ENCODE measurements at regions not wholly inside any gene's neighbourhood (a gene's known extent, or its start where the extent isn't known, plus 50 kb on each side); places are given as distances from the start of the nearest gene placed in this dataset.
"Not testable (repeated sequence)": the region's sequence is repeated elsewhere in the genome, so short reads cannot be mapped to it uniquely, and the experiment has no call there.

GRCh38 chr11:96748639-96749370 lies 359.0 kb downstream of the JRKL start:
- FAIRE-seq: no peak
- DNase-seq (ENCODE audit: insufficient read length, low spot score): no peak
- TF ChIP-seq SPI1 (IDR thresholded peaks at IDR 0.05; ENCODE audit: low read depth, low read length) (no peak), POLR2A (IDR thresholded peaks at IDR 0.05; ENCODE audit: low read depth, low read length) (no peak), POU2F2 (IDR thresholded peaks at IDR 0.05; ENCODE audit: low read depth, low read length) (no peak), PAX5 (IDR thresholded peaks at IDR 0.05; ENCODE audit: insufficient read depth, low read length, severe bottlenecking) (no peak), POLR2AphosphoS5 (IDR thresholded peaks at IDR 0.05; ENCODE audit: low read depth, low read length) (no peak), TAF1 (IDR thresholded peaks at IDR 0.05; ENCODE audit: low read depth, low read length) (no peak)

- DNase-seq (ENCODE audit: insufficient read length, low spot score); FAIRE-seq: not testable (repeated sequence)
Measured at GRCh38 chr11:96751807-96752206, 362.0 kb downstream of the JRKL start.

DNA sequence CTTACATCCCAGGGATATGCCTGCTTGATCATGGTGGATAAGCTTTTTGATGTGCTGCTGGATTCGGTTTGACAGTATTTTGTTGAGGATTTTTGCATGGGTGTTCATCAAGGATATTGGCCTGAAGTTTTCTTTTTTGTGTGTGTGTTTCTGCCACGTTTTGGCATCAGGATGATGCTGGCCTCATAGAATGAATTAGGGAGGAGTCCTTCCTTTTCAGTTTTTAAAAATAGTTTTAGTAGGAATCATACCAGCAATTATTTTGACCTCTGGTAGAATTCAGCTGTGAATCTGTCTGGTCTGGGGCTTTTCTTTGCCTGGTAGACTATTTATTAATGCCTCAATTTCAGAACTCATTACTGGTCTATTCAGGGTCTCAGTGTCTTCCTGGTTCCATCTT lies 362.4 kb downstream of the JRKL start:
- no peak for DNase-seq (ENCODE audit: insufficient read length, low spot score)
- FAIRE-seq: no peak
- TF ChIP-seq POU2F2 (IDR thresholded peaks at IDR 0.05; ENCODE audit: low read depth, low read length): no peak
- no peak for TF ChIP-seq POLR2AphosphoS5 (IDR thresholded peaks at IDR 0.05; ENCODE audit: low read depth, low read length)
- TF ChIP-seq SPI1 (IDR thresholded peaks at IDR 0.05; ENCODE audit: low read depth, low read length): no peak
- TF ChIP-seq TAF1 (IDR thresholded peaks at IDR 0.05; ENCODE audit: low read depth, low read length): no peak
- TF ChIP-seq PAX5 (IDR thresholded peaks at IDR 0.05; ENCODE audit: insufficient read depth, low read length, severe bottlenecking): no peak
- TF ChIP-seq POLR2A (IDR thresholded peaks at IDR 0.05; ENCODE audit: low read depth, low read length): no peak

DNA sequence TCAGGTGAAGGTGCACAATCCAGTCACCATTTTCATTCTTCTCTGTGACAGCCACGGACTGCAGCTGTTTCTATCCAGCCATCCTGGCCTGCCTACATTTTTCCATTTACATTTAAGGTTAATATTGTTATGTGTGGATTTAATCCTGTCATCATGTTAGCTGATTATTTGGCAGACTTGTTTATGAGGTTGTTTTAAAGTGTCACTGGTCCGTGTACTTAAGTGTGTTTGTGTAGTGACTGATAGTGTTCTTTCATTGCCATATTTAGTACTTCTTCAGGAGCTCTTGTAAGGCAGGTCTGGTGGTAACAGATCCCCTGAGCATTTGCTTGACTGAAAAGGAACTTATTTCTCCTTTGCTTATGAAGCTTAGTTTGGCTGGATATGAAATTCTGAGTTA lies 364.2 kb downstream of the JRKL start:
- TF ChIP-seq POLR2A (IDR thresholded peaks at IDR 0.05; ENCODE audit: low read depth, low read length): no peak
- TF ChIP-seq SPI1 (IDR thresholded peaks at IDR 0.05; ENCODE audit: low read depth, low read length): no peak
- TF ChIP-seq POU2F2 (IDR thresholded peaks at IDR 0.05; ENCODE audit: low read depth, low read length): no peak
- TF ChIP-seq PAX5 (IDR thresholded peaks at IDR 0.05; ENCODE audit: insufficient read depth, low read length, severe bottlenecking): no peak
- TF ChIP-seq POLR2AphosphoS5 (IDR thresholded peaks at IDR 0.05; ENCODE audit: low read depth, low read length): no peak
- TF ChIP-seq TAF1 (IDR thresholded peaks at IDR 0.05; ENCODE audit: low read depth, low read length): no peak
- FAIRE-seq: no peak
- no peak for DNase-seq (ENCODE audit: insufficient read length, low spot score)

DNA sequence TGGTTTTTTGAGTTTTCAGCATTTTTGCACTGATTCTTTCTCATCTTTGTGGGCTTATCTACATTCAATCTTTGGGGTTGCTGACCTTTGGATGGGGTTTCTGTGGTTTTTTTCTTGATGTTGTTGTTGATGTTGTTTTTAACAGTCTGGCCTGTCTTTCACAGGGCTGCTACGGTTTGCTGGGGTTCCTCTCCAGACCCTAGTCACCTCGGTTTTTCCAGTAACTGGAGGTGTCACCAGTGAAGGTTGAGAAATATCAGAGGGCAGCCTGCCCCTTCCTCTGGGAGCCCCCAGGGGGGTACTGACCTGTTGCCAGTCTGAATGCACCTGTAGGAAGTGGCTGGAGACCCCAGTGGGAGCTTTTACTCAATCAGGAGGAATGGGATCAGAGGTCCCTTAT lies 365.4 kb downstream of the JRKL start:
- DNase-seq (ENCODE audit: insufficient read length, low spot score): no peak
- TF ChIP-seq POU2F2 (IDR thresholded peaks at IDR 0.05; ENCODE audit: low read depth, low read length) (no peak), SPI1 (IDR thresholded peaks at IDR 0.05; ENCODE audit: low read depth, low read length) (no peak), PAX5 (IDR thresholded peaks at IDR 0.05; ENCODE audit: insufficient read depth, low read length, severe bottlenecking) (no peak), POLR2AphosphoS5 (IDR thresholded peaks at IDR 0.05; ENCODE audit: low read depth, low read length) (no peak), TAF1 (IDR thresholded peaks at IDR 0.05; ENCODE audit: low read depth, low read length) (no peak), POLR2A (IDR thresholded peaks at IDR 0.05; ENCODE audit: low read depth, low read length) (no peak)
- FAIRE-seq: no peak

GRCh38 chr11:96755752-96756151 lies 365.9 kb downstream of the JRKL start:
- no peak for TF ChIP-seq POU2F2 (IDR thresholded peaks at IDR 0.05; ENCODE audit: low read depth, low read length)
- no peak for TF ChIP-seq PAX5 (IDR thresholded peaks at IDR 0.05; ENCODE audit: insufficient read depth, low read length, severe bottlenecking)
- FAIRE-seq: no peak
- DNase-seq (ENCODE audit: insufficient read length, low spot score): no peak

DNA sequence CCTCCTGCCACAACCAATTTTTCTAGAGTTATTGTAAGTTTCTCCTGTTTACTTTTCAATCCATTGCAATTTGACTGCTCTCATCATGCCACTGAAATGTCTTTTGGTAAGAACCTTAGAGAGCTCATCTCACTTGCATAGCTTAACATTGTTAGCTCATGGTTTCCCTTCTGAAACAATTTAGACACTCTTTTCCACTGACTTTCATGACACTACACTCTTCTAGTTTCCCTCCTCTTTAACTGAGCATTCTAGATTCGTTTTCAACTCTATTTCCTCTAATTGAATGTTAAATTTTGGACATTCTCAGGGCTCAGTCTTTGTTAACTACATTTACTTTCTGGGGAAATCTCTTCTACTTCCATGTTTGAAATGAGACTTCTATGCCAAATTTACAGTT lies 369.1 kb downstream of the JRKL start:
- TF ChIP-seq POLR2A (IDR thresholded peaks at IDR 0.05; ENCODE audit: low read depth, low read length): no peak
- TF ChIP-seq PAX5 (IDR thresholded peaks at IDR 0.05; ENCODE audit: insufficient read depth, low read length, severe bottlenecking): no peak
- no peak for TF ChIP-seq SPI1 (IDR thresholded peaks at IDR 0.05; ENCODE audit: low read depth, low read length)
- no peak for TF ChIP-seq POLR2AphosphoS5 (IDR thresholded peaks at IDR 0.05; ENCODE audit: low read depth, low read length)
- TF ChIP-seq TAF1 (IDR thresholded peaks at IDR 0.05; ENCODE audit: low read depth, low read length): no peak
- no peak for TF ChIP-seq POU2F2 (IDR thresholded peaks at IDR 0.05; ENCODE audit: low read depth, low read length)
- FAIRE-seq (no peak), DNase-seq (ENCODE audit: insufficient read length, low spot score) (no peak)

DNA sequence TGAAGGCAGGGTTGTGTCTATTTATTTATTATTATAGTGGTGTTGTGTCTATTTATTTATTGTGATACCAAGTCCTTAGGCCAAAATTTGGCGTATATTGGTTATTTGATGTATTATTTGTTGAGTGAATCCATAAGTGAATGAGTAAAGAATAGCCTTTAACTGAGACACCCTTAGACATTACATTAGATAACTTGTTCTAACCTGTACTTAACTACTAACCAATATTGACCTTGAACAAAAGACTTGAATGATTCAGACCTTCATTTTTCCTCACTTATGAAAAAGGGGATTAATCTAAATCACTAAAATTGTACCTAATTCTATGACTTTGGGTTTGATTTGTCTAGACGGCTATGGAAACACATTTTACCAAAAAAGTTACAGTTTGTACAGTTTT lies 370.5 kb downstream of the JRKL start:
- TF ChIP-seq TAF1 (IDR thresholded peaks at IDR 0.05; ENCODE audit: low read depth, low read length): no peak
- TF ChIP-seq PAX5 (IDR thresholded peaks at IDR 0.05; ENCODE audit: insufficient read depth, low read length, severe bottlenecking): no peak
- no peak for TF ChIP-seq POLR2AphosphoS5 (IDR thresholded peaks at IDR 0.05; ENCODE audit: low read depth, low read length)
- no peak for TF ChIP-seq SPI1 (IDR thresholded peaks at IDR 0.05; ENCODE audit: low read depth, low read length)
- no peak for TF ChIP-seq POLR2A (IDR thresholded peaks at IDR 0.05; ENCODE audit: low read depth, low read length)
- no peak for TF ChIP-seq POU2F2 (IDR thresholded peaks at IDR 0.05; ENCODE audit: low read depth, low read length)
- FAIRE-seq: no peak
- no peak for DNase-seq (ENCODE audit: insufficient read length, low spot score)

- TF ChIP-seq SPI1 (IDR thresholded peaks at IDR 0.05; ENCODE audit: low read depth, low read length) (no peak), POLR2AphosphoS5 (IDR thresholded peaks at IDR 0.05; ENCODE audit: low read depth, low read length) (no peak), TAF1 (IDR thresholded peaks at IDR 0.05; ENCODE audit: low read depth, low read length) (no peak), POU2F2 (IDR thresholded peaks at IDR 0.05; ENCODE audit: low read depth, low read length) (no peak), POLR2A (IDR thresholded peaks at IDR 0.05; ENCODE audit: low read depth, low read length) (no peak), PAX5 (IDR thresholded peaks at IDR 0.05; ENCODE audit: insufficient read depth, low read length, severe bottlenecking) (no peak)
- DNase-seq (ENCODE audit: insufficient read length, low spot score): no peak
Measured at GRCh38 chr11:96760815-96761214, 371.0 kb downstream of the JRKL start.

GRCh38 chr11:96761451-96761850 lies 371.6 kb downstream of the JRKL start:
- no peak for FAIRE-seq
- no peak for DNase-seq (ENCODE audit: insufficient read length, low spot score)
- TF ChIP-seq TAF1 (IDR thresholded peaks at IDR 0.05; ENCODE audit: low read depth, low read length) (no peak), POLR2AphosphoS5 (IDR thresholded peaks at IDR 0.05; ENCODE audit: low read depth, low read length) (no peak), SPI1 (IDR thresholded peaks at IDR 0.05; ENCODE audit: low read depth, low read length) (no peak), POLR2A (IDR thresholded peaks at IDR 0.05; ENCODE audit: low read depth, low read length) (no peak), PAX5 (IDR thresholded peaks at IDR 0.05; ENCODE audit: insufficient read depth, low read length, severe bottlenecking) (no peak), POU2F2 (IDR thresholded peaks at IDR 0.05; ENCODE audit: low read depth, low read length) (no peak)

More at GRCh38 chr11:96760815-96761214, 371.0 kb downstream of the JRKL start:
- no peak for FAIRE-seq

Data from GM12891 (cell line).